HCT116 (cell line): ENCODE measurements at regions not wholly inside any gene's neighbourhood (a gene's known extent, or its start where the extent isn't known, plus 50 kb on each side); places are given as distances from the start of the nearest gene placed in this dataset.

Experiments used
- ATAC-seq: fragments of 200-7000 bp; cut with Tn5 transposase; 2 replicates; pipeline ENCODE4 v1.9.1; 2020; ENCODE audit warnings: mild to moderate bottlenecking, moderate library complexity
- BruUV-seq: library from RNA; stranded (reverse); fragments of 400-500 nt; replicated peaks from 2 replicates; lab custom pipeline; 2021; lab: Mats Ljungman, UMichigan
- CTCF ChIA-PET: fragments of 300-600 bp; sonication (Branson Sonifier 250); formaldehyde crosslinking; loops from one replicate; lab custom pipeline; 2021; ENCODE audit warnings: antibody characterized with exemption; lab: Charles Lee
- POLR2A ChIA-PET: fragments of 300-600, 350-600 bp; sonication (Branson Sonifier 250); formaldehyde crosslinking; loops from one replicate; lab custom pipeline; 2021; ENCODE audit warnings: antibody characterized with exemption; lab: Charles Lee
- RAD21 ChIA-PET, 2 experiments: fragments of 300-600 bp; sonication (Branson Sonifier 250); formaldehyde crosslinking; loops; one replicate each; lab custom pipeline; 2023; ENCODE audit warnings: low total read pairs in 2 of 2; ENCODE audit not compliant: uncharacterized antibody in 2 of 2, unreplicated experiment in 2 of 2, low non-redundant PET in 1 of 2; lab: Charles Lee
- DNase-seq: peaks from one replicate; pipeline ENCODE4 v3.0.0-alpha.2; 2010; ENCODE audit warnings: low read depth, low spot score
- H2AFZ ChIP-seq: fragments of 200-600 bp; shearing (Covaris generic), sonication (generic); 2 replicates; pipeline ENCODE4 v1.6.1; 2017; ENCODE audit warnings: low read depth, mixed run types, mixed read lengths, antibody characterized with exemption, low read length; ENCODE audit not compliant: poor library complexity, severe bottlenecking
- H3K27ac ChIP-seq: 2 replicates; pipeline ENCODE4 v1.5.1; 2012; ENCODE audit warnings: low read depth, low read length
- H3K27me3 ChIP-seq: fragments of 200-600 bp; sonication (generic); 2 replicates; pipeline ENCODE4 v1.6.1; 2016; ENCODE audit warnings: mixed run types, low read length, mixed read lengths; ENCODE audit not compliant: insufficient read depth
- H3K36me3 ChIP-seq, 2 experiments: fragments of 200-500 bp in 1 of 2; fragments of 200-600 bp in 1 of 2; sonication (Bioruptor generic) in 1 of 2; sonication (generic) in 1 of 2; 2 replicates each; pipeline versions ENCODE4 v1.5.1 to v1.6.1; 2014 to 2016; ENCODE audit warnings: low read length in 2 of 2, inconsistent platforms in 1 of 2, mixed read lengths in 1 of 2, mixed run types in 1 of 2; ENCODE audit not compliant: insufficient read depth in 2 of 2, control insufficient read depth in 1 of 2
- H3K4me1 ChIP-seq, 2 experiments: fragments of 200-600 bp in 1 of 2; sonication (generic) in 1 of 2; 2 replicates each; pipeline versions ENCODE4 v1.5.1 to v1.6.1; 2012 to 2017; ENCODE audit warnings: low read length in 2 of 2, inconsistent platforms in 1 of 2, mild to moderate bottlenecking in 1 of 2, mixed read lengths in 1 of 2, mixed run types in 1 of 2, moderate library complexity in 1 of 2; ENCODE audit not compliant: insufficient read depth in 2 of 2, control insufficient read depth in 1 of 2
- H3K4me2 ChIP-seq: fragments of 200-600 bp; sonication (generic); 2 replicates; pipeline ENCODE4 v1.6.1; 2017; ENCODE audit warnings: mixed run types, low read length, mixed read lengths
- H3K4me3 ChIP-seq, 2 experiments: fragments of 200-600 bp in 1 of 2; sonication (generic) in 1 of 2; replicated peaks in 1 of 2; 2 replicates each; pipeline ENCODE4 v1.5.1; 2011 to 2016; ENCODE audit warnings: low read length in 2 of 2, control low read depth in 1 of 2, low read depth in 1 of 2, mild to moderate bottlenecking in 1 of 2, mixed read lengths in 1 of 2, mixed run types in 1 of 2
- H3K79me2 ChIP-seq: fragments of 200-600 bp; sonication (generic); 2 replicates; pipeline ENCODE4 v1.6.1; 2017; ENCODE audit warnings: mild to moderate bottlenecking, mixed run types, low read length, moderate library complexity, mixed read lengths; ENCODE audit not compliant: insufficient read depth
- H3K9ac ChIP-seq: fragments of 200-600 bp; sonication (generic); 2 replicates; pipeline ENCODE4 v1.6.1; 2016; ENCODE audit warnings: low read length, mixed read lengths
- H3K9me2 ChIP-seq: fragments of 200-600 bp; sonication (generic), shearing (Covaris generic); 2 replicates; pipeline ENCODE4 v1.6.1; 2017; ENCODE audit warnings: mixed run types, mild to moderate bottlenecking, moderate library complexity; ENCODE audit not compliant: insufficient read depth
- H3K9me3 ChIP-seq, 2 experiments: fragments of 200-500 bp in 1 of 2; fragments of 200-600 bp in 1 of 2; sonication (Bioruptor generic) in 1 of 2; sonication (generic) in 1 of 2; 2 replicates each; pipeline ENCODE4 v1.6.1; 2014 to 2017; ENCODE audit warnings: low read length in 2 of 2, mixed read lengths in 2 of 2, inconsistent platforms in 1 of 2, low read depth in 1 of 2, mild to moderate bottlenecking in 1 of 2, mixed run types in 1 of 2, moderate library complexity in 1 of 2; ENCODE audit not compliant: control insufficient read depth in 1 of 2, insufficient read depth in 1 of 2
- H4K20me1 ChIP-seq: fragments of 200-600 bp; sonication (generic), shearing (Covaris generic); 2 replicates; pipeline ENCODE4 v1.6.1; 2017; ENCODE audit warnings: mixed run types, mild to moderate bottlenecking, moderate library complexity; ENCODE audit not compliant: insufficient read depth
- CBX3 ChIP-seq: IDR thresholded peaks from 2 replicates; pipeline ENCODE4 v1.6.1; 2012; ENCODE audit warnings: low read depth
- CEBPB ChIP-seq: IDR thresholded peaks from 2 replicates; pipeline ENCODE4 v1.6.1; 2012; ENCODE audit warnings: low read depth
- EGR1 ChIP-seq: IDR thresholded peaks from 2 replicates; pipeline ENCODE4 v1.6.1; 2012; ENCODE audit warnings: low read depth
- ELF1 ChIP-seq: IDR thresholded peaks from 2 replicates; pipeline ENCODE4 v1.6.1; 2012; ENCODE audit warnings: low read depth, borderline replicate concordance
- FOSL1 ChIP-seq: IDR thresholded peaks from 2 replicates; pipeline ENCODE4 v1.6.1; 2012; ENCODE audit warnings: low read depth
- JUND ChIP-seq: IDR thresholded peaks from 2 replicates; pipeline ENCODE4 v1.6.1; 2012
- MAX ChIP-seq: IDR thresholded peaks from 2 replicates; pipeline ENCODE4 v1.6.1; 2012
- POLR2A ChIP-seq: IDR thresholded peaks from 2 replicates; pipeline ENCODE4 v1.7.0; 2011; ENCODE audit warnings: borderline replicate concordance; ENCODE audit not compliant: insufficient read depth, insufficient read length; ENCODE audit errors: extremely low read depth
- REST ChIP-seq: IDR thresholded peaks from 2 replicates; pipeline ENCODE4 v1.6.1; 2012; ENCODE audit warnings: low read depth
- SP1 ChIP-seq: IDR thresholded peaks from 2 replicates; pipeline ENCODE4 v1.6.1; 2012; ENCODE audit warnings: low read depth
- SRF ChIP-seq: IDR thresholded peaks from 2 replicates; pipeline ENCODE4 v1.6.1; 2012; ENCODE audit warnings: low read depth
- TCF7L2 ChIP-seq: IDR thresholded peaks from 2 replicates; pipeline ENCODE4 v1.7.0; 2011; ENCODE audit warnings: borderline replicate concordance, inconsistent platforms; ENCODE audit not compliant: insufficient read depth, insufficient read length; ENCODE audit errors: extremely low read depth
- intact Hi-C: fragments of 100-400 bp; cut with micrococcal nuclease; formaldehyde crosslinking; loops from 2 replicates; pipeline ENCODE4 v1.10.0; 2022

- peaks cover 5% of the 10 kb centered on the region; the same call in 1 of the 2 replicates for H3K27me3 ChIP-seq
- no peak overlapping the region for H2AFZ ChIP-seq
- no peaks in the 10 kb centered on the region for H3K79me2 ChIP-seq
- ATAC-seq (no peak), DNase-seq (no peak)
- H3K9me2 ChIP-seq = no peaks in the 10 kb centered on the region
- BruUV-seq = no TSS peak
- no peaks in the 10 kb centered on the region for H3K36me3 ChIP-seq
- no peak overlapping the region for H3K4me2 ChIP-seq
- H3K9ac ChIP-seq = no peak overlapping the region
- intact Hi-C loops = loop anchor here (10.0 kb wide), 1 partner anchor 1131 kb away; no protein-coding TSS in a partner anchor
- CTCF ChIA-PET = no interaction called here
- H3K9me3 ChIP-seq = no peaks in the 10 kb centered on the region
- peaks cover 5 to 16% of the 10 kb centered on the region in 2 experiments; a peak in 3 of 4 replicates for H3K4me1 ChIP-seq
- no peak overlapping the region for H3K4me3 ChIP-seq
- no peak for TF ChIP-seq JUND
- no peak for TF ChIP-seq POLR2A
- no peak for TF ChIP-seq SRF
- TF ChIP-seq EGR1 = no peak
- TF ChIP-seq CBX3 = no peak
- TF ChIP-seq CEBPB = no peak
- no peak for TF ChIP-seq REST
- no peak for TF ChIP-seq ELF1
- TF ChIP-seq TCF7L2 = no peak
- no peak for TF ChIP-seq FOSL1
- no peak for TF ChIP-seq MAX
- TF ChIP-seq SP1 = no peak
- H4K20me1 ChIP-seq = no peaks in the 10 kb centered on the region
- RAD21 ChIA-PET = no interaction called here
- POLR2A ChIA-PET = no interaction called here
- H3K27ac ChIP-seq = no peak overlapping the region
These were observed 392.5 kb downstream of the FIGN start for GRCh38 chr2:163343316-163343715.
